ENCODE measurements at regions not wholly inside any gene's neighbourhood (a gene's known extent, or its start where the extent isn't known, plus 50 kb on each side); places are given as distances from the start of the nearest gene placed in this dataset.
"Not testable (repeated sequence)": the region's sequence is repeated elsewhere in the genome, so short reads cannot be mapped to it uniquely, and the experiment has no call there.

- H3K4me1 Mint-ChIP-seq (ENCODE audit: low read depth) = no peaks in the 10 kb centered on the region
- H3K36me3 Mint-ChIP-seq (ENCODE audit: low read depth) = no peaks in the 10 kb centered on the region
- H3K9me3 Mint-ChIP-seq = peaks cover 10% of the 10 kb centered on the region
- H3K4me3 Mint-ChIP-seq = no peak overlapping the region
- H3K27ac Mint-ChIP-seq = no peak overlapping the region
- no peaks in the 10 kb centered on the region for H3K27me3 Mint-ChIP-seq
Measured at GRCh38 chr12:18827913-18828312, 90.0 kb downstream of the CAPZA3 start.

DNA sequence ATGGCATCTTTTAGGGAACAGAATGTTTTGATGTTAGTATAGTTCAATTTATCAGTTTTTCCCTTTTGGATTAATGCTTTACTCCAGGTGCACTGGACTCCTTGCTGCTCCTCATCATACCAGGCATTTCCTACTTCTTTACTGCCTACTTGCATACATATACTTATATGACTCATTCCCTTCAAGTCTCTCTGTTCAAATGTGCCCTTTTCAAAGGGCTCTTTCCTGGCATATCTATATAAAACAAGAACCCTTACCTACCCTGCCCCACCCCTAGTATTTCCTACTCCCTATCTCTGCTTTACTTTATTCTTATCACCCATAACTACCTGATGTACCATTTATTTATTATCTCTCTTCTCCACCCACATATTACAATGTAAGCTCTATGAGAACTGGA lies 90.6 kb downstream of the CAPZA3 start:
- Mint-ChIP-seq H3K36me3 (ENCODE audit: low read depth) (no peaks in the 10 kb centered on the region), H3K4me3 (no peak overlapping the region), H3K4me1 (ENCODE audit: low read depth) (no peaks in the 10 kb centered on the region), H3K27ac (no peak overlapping the region), H3K9me3 (peaks cover 10% of the 10 kb centered on the region), H3K27me3 (no peaks in the 10 kb centered on the region)

DNA sequence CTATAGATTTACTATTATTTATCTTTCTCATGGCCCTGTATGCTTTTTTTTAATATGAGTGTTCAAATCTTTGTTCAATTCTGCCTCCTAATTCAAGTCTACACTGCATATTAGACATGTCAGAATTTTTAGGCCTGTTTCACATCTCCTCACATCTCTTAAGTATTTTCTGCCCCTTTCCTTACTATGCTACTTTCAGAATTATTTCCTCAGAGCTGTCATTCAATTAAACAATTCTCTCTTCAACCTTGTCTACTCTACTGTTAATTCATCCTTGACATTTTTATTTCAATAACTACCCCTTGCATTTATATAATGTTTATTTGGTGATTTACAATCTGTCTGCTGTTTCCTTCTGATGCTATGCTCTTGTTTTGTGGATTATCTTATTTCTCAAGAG lies 91.1 kb downstream of the CAPZA3 start:
- H3K4me1 Mint-ChIP-seq (ENCODE audit: low read depth) = no peaks in the 10 kb centered on the region
- no peak overlapping the region for H3K4me3 Mint-ChIP-seq
- peaks cover 10% of the 10 kb centered on the region for H3K9me3 Mint-ChIP-seq
- H3K27ac Mint-ChIP-seq = no peak overlapping the region
- no peaks in the 10 kb centered on the region for H3K27me3 Mint-ChIP-seq
- no peaks in the 10 kb centered on the region for H3K36me3 Mint-ChIP-seq (ENCODE audit: low read depth)

DNA sequence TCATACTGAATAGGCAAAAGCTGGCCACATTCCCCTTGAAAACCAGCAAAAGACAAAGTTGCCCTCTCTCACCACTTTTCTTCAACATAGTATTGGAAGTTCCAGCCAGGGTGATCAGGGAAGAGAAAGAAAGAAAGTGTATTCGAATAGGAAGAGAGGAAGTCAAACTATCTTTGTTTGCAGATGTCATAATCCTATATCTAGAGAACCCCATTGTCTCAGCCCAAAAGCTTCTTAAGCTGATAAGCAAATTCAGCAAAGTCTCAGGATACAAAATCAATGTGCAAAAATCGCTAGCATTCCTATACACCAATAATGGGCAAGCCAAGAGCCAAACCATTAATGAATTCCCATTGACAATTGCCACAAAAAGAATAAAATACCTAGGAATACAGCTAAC lies 95.0 kb downstream of the CAPZA3 start:
- H3K36me3 Mint-ChIP-seq (ENCODE audit: low read depth); H3K9me3 Mint-ChIP-seq; H3K4me1 Mint-ChIP-seq (ENCODE audit: low read depth); H3K27me3 Mint-ChIP-seq; H3K27ac Mint-ChIP-seq; H3K4me3 Mint-ChIP-seq: not testable (repeated sequence)

- Mint-ChIP-seq H3K4me1 (ENCODE audit: low read depth) (no peaks in the 10 kb centered on the region), H3K27ac (no peak overlapping the region), H3K27me3 (no peaks in the 10 kb centered on the region), H3K9me3 (no peaks in the 10 kb centered on the region), H3K36me3 (ENCODE audit: low read depth) (no peaks in the 10 kb centered on the region), H3K4me3 (no peak overlapping the region)
Measured at GRCh38 chr12:18837025-18837424, 99.1 kb downstream of the CAPZA3 start.

GRCh38 chr12:18837505-18837904 lies 99.6 kb downstream of the CAPZA3 start:
- no peaks in the 10 kb centered on the region for H3K36me3 Mint-ChIP-seq (ENCODE audit: low read depth)
- H3K27ac Mint-ChIP-seq = no peak overlapping the region
- H3K27me3 Mint-ChIP-seq = no peaks in the 10 kb centered on the region
- H3K9me3 Mint-ChIP-seq = no peaks in the 10 kb centered on the region
- no peaks in the 10 kb centered on the region for H3K4me1 Mint-ChIP-seq (ENCODE audit: low read depth)
- no peak overlapping the region for H3K4me3 Mint-ChIP-seq

GRCh38 chr12:18840997-18841396 lies 103.1 kb downstream of the CAPZA3 start:
- H3K36me3 Mint-ChIP-seq (ENCODE audit: low read depth); H3K27me3 Mint-ChIP-seq; H3K4me1 Mint-ChIP-seq (ENCODE audit: low read depth); H3K9me3 Mint-ChIP-seq; H3K27ac Mint-ChIP-seq; H3K4me3 Mint-ChIP-seq: not testable (repeated sequence)

DNA sequence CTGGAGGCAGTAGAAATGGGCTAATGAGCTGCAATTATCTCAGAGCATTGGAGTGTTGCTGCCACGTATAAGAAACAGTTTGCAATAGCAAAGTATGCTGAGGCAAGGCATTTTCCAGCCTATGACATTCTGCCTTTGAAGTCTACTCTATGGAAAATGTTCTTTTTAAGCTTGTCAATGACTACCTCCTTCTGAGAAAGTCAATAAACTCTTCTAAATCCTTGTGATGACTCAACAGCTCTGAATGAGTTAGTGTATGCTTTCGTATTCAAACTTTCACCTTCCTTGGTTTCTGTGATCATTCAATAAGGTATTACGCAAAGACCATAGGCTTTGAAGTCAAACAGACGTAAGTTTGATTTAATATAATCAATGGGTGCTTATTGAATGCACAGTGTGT lies 111.2 kb downstream of the CAPZA3 start:
- Mint-ChIP-seq H3K4me1 (ENCODE audit: low read depth) (no peaks in the 10 kb centered on the region), H3K9me3 (no peaks in the 10 kb centered on the region), H3K36me3 (ENCODE audit: low read depth) (no peaks in the 10 kb centered on the region), H3K27ac (no peak overlapping the region), H3K27me3 (peaks cover 6% of the 10 kb centered on the region), H3K4me3 (no peak overlapping the region)

GRCh38 chr12:18849761-18850160 lies 111.8 kb downstream of the CAPZA3 start:
- Mint-ChIP-seq H3K27me3 (peaks cover 6% of the 10 kb centered on the region), H3K4me1 (ENCODE audit: low read depth) (no peaks in the 10 kb centered on the region)

DNA sequence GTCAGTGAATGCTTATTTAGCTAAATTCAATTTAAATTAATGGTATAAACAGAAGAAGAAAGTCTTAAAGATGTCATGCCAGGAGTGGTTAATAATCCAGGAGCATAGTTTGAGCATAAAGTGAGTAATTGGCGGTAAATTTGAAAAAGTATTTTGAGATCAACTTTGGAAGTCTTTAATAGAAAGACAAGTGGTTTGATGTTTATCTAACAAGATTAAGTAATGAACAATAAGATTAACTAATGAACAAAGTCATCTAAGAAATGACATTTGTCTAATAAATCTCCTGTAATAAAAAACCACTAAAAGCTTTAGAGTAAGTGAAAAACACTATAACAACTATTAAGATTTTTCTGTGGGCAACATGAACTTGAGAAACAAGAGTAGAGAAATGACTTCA lies 112.8 kb downstream of the CAPZA3 start:
- H3K4me1 Mint-ChIP-seq (ENCODE audit: low read depth) = no peaks in the 10 kb centered on the region
- H3K27me3 Mint-ChIP-seq = peaks cover 6% of the 10 kb centered on the region
- no peaks in the 10 kb centered on the region for H3K36me3 Mint-ChIP-seq (ENCODE audit: low read depth)

More at GRCh38 chr12:18849761-18850160, 111.8 kb downstream of the CAPZA3 start:
- Mint-ChIP-seq H3K27ac (no peak overlapping the region), H3K36me3 (ENCODE audit: low read depth) (no peaks in the 10 kb centered on the region), H3K4me3 (no peak overlapping the region), H3K9me3 (no peaks in the 10 kb centered on the region)

GRCh38 chr12:18851271-18851670 lies 113.4 kb downstream of the CAPZA3 start:
- Mint-ChIP-seq H3K4me3 (no peak overlapping the region), H3K27me3 (peaks cover 6% of the 10 kb centered on the region), H3K27ac (no peak overlapping the region), H3K9me3 (no peaks in the 10 kb centered on the region), H3K4me1 (ENCODE audit: low read depth) (no peaks in the 10 kb centered on the region), H3K36me3 (ENCODE audit: low read depth) (no peaks in the 10 kb centered on the region)

More for the DNA sequence above, 112.8 kb downstream of the CAPZA3 start:
- Mint-ChIP-seq H3K9me3 (no peaks in the 10 kb centered on the region), H3K4me3 (no peak overlapping the region), H3K27ac (no peak overlapping the region)

- no peaks in the 10 kb centered on the region for H3K36me3 Mint-ChIP-seq (ENCODE audit: low read depth)
- H3K4me1 Mint-ChIP-seq (ENCODE audit: low read depth) = no peaks in the 10 kb centered on the region
- peaks cover 3% of the 10 kb centered on the region for H3K27me3 Mint-ChIP-seq
- no peak overlapping the region for H3K4me3 Mint-ChIP-seq
- no peak overlapping the region for H3K27ac Mint-ChIP-seq
- H3K9me3 Mint-ChIP-seq = no peaks in the 10 kb centered on the region
Measured at GRCh38 chr12:18853570-18854366, 115.8 kb downstream of the CAPZA3 start.

- Mint-ChIP-seq H3K4me3 (no peak overlapping the region), H3K27me3 (no peaks in the 10 kb centered on the region), H3K36me3 (ENCODE audit: low read depth) (no peaks in the 10 kb centered on the region), H3K9me3 (no peaks in the 10 kb centered on the region), H3K27ac (no peak overlapping the region), H3K4me1 (ENCODE audit: low read depth) (no peaks in the 10 kb centered on the region)
Measured at GRCh38 chr12:18857656-18858055, 119.7 kb downstream of the CAPZA3 start.

DNA sequence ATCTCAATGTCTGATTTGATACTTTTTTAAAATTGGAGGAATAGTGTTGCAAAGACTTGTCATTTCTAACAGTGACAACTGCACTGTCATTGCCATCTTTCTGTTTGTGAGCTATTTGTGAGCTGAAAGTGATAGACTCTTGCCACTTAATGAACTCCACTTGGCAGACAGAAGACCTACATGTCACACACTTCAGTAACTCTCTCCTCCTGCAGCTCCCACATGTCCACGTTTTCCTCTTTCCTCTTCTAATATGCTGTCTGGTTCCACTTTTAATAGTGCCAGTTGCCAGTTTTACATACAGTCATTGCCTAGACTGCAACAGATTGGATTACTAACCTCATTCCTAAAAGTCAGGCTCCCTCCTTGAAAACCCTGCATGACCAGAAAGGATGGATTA lies 121.5 kb downstream of the CAPZA3 start:
- Mint-ChIP-seq H3K36me3 (ENCODE audit: low read depth) (no peaks in the 10 kb centered on the region), H3K4me3 (no peak overlapping the region), H3K9me3 (no peaks in the 10 kb centered on the region), H3K27ac (no peak overlapping the region), H3K4me1 (ENCODE audit: low read depth) (no peaks in the 10 kb centered on the region), H3K27me3 (no peaks in the 10 kb centered on the region)

GRCh38 chr12:18861287-18861858 lies 123.5 kb downstream of the CAPZA3 start:
- H3K27ac Mint-ChIP-seq = no peak overlapping the region
- H3K9me3 Mint-ChIP-seq = no peaks in the 10 kb centered on the region
- H3K36me3 Mint-ChIP-seq (ENCODE audit: low read depth) = no peaks in the 10 kb centered on the region
- no peaks in the 10 kb centered on the region for H3K27me3 Mint-ChIP-seq
- H3K4me3 Mint-ChIP-seq = no peak overlapping the region
- H3K4me1 Mint-ChIP-seq (ENCODE audit: low read depth) = no peaks in the 10 kb centered on the region
